ENCODE measurements at regions not wholly inside any gene's neighbourhood (a gene's known extent, or its start where the extent isn't known, plus 50 kb on each side); places are given as distances from the start of the nearest gene placed in this dataset.

DNA sequence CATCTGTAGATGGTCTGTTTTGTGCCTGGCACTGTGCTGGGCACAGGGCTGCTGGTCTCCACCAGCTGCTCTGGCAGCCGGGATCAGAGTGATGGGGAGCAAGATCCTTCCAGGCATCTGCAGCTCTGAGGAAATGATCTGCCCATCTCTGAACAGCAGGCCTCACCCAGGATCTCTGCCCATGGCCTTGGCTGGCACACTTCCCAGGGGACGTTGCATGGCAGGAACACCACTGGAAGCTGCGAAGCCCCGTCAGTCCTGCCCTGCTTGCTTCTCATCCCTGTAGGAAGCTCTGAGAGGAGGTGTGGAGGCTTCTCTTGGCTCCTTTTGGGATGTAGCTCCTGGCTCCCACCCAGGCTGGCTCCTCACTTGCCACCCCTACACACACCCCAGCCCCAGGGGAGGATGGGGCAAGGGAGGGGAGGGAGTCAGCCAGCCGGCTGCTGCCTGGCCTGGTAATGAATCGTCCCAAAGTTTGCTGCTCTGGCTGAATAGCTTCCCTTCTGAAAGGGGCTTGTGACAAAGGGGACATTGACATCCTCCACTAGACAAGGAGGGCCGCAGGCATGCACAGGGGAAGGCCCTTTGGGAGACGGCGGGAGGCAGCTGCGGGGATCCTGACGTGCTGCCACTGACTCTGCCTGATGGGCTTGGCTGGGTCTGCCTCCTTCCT is 108.9 kb downstream of the VEGFA start:
- no peak overlapping the region for H3K4me3 ChIP-seq (replicated peaks in 1 of 3; ENCODE audit: insufficient read depth in 1 of 3, low read depth in 1 of 3, low read length in 3 of 3)
- no peaks in the 10 kb centered on the region for H3K79me2 ChIP-seq (ENCODE audit: control insufficient read depth, insufficient read depth, low read length)
- no peaks in the 10 kb centered on the region for H4K20me1 ChIP-seq (replicated peaks; ENCODE audit: control insufficient read depth, extremely low read depth, insufficient read depth, low read length)
- ChIA-PET CTCF (interaction anchor here (0.9 kb wide), 1 partner anchor 212 kb away, joined by 3 read pairs; no protein-coding TSS in a partner anchor), POLR2A (no interaction called here)
- H3K9ac ChIP-seq (replicated peaks; ENCODE audit: extremely low read depth, insufficient read depth, low read length), result no peak overlapping the region
- DNase-seq (ENCODE audit: low read depth, low spot score) (no peak), FAIRE-seq (no peak)
- H3K36me3 ChIP-seq (ENCODE audit: control insufficient read depth in 2 of 2, extremely low read depth in 1 of 2, insufficient read depth in 2 of 2, low read length in 2 of 2), result no peaks in the 10 kb centered on the region
- TF ChIP-seq, protein P1, sequence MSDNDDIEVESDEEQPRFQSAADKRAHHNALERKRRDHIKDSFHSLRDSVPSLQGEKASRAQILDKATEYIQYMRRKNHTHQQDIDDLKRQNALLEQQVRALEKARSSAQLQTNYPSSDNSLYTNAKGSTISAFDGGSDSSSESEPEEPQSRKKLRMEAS (IDR thresholded peaks at IDR 0.05; ENCODE audit: insufficient read depth, insufficient read length), result no peak
- TF ChIP-seq GATA2 (IDR thresholded peaks at IDR 0.05; ENCODE audit: insufficient read depth, insufficient read length, low read depth, low read length) (no peak), FOS (IDR thresholded peaks at IDR 0.05; ENCODE audit: borderline replicate concordance, insufficient read depth, low read length) (no peak), POLR2A (IDR thresholded peaks at IDR 0.05; ENCODE audit: low read depth, low read length) (no peak)
- no peaks in the 10 kb centered on the region for H3K9me1 ChIP-seq (replicated peaks; ENCODE audit: control insufficient read depth, extremely low read depth, insufficient read depth, low read length)
- no TSS peak for BruUV-seq (replicated peaks)
- no peaks in the 10 kb centered on the region for H3K4me1 ChIP-seq (ENCODE audit: control insufficient read depth, extremely low read depth, insufficient read depth, low read length)
- H2AFZ ChIP-seq (ENCODE audit: low read depth, low read length), result no peak overlapping the region
- dilution Hi-C loops (cut with MboI; ENCODE audit: extremely low pct_ligation_motif_present, low sequenced_read_pairs), result no loop called here
- intact Hi-C loops (cut with micrococcal nuclease), result no loop called here
- H3K27me3 ChIP-seq (ENCODE audit: control insufficient read depth in 2 of 2, insufficient read depth in 2 of 2, low read length in 2 of 2), result no peaks in the 10 kb centered on the region
- H3K27ac ChIP-seq (ENCODE audit: insufficient read depth, low read depth, low read length), result no peak overlapping the region
- H3K9me3 ChIP-seq (replicated peaks; ENCODE audit: control insufficient read depth, insufficient read depth, low read length), result no peaks in the 10 kb centered on the region
- no peak overlapping the region for H3K4me2 ChIP-seq (ENCODE audit: insufficient read depth, low read length)

DNA sequence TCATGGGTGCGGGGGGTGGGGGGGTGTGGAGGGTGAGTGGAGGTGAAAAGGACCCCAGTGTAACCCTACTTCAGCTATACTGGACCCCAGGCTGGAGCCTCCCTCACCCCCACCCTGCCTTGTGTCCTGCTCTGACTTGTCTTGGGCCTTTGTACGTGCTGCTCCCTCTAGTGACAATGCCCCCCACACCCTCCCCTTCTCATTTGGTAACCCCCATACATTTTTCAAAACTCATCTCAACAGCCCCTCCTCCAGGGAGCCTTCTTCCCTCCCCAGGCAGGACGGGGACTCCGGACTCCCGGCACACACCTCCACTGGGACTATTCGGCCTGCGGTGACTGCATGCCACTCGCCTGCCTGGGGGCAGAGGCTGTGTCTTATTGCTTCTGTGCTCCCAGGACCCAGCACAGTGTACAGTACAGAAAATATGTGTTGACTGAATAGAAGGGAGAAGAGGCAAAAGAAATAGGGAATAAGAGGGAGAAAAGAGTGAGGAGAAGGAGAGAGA is 108.2 kb downstream of the VEGFA start:
- POLR2A ChIA-PET, result no interaction called here
- dilution Hi-C loops (cut with MboI; ENCODE audit: extremely low pct_ligation_motif_present, low sequenced_read_pairs) (no loop called here), intact Hi-C loops (cut with micrococcal nuclease) (no loop called here)
- DNase-seq (ENCODE audit: low read depth, low spot score), result no peak
- H3K4me1 ChIP-seq (ENCODE audit: control insufficient read depth, extremely low read depth, insufficient read depth, low read length), result no peaks in the 10 kb centered on the region
- no peak overlapping the region for H3K27ac ChIP-seq (ENCODE audit: insufficient read depth, low read depth, low read length)
- CTCF ChIA-PET, result no interaction called here
- no peak overlapping the region for H2AFZ ChIP-seq (ENCODE audit: low read depth, low read length)
- TF ChIP-seq POLR2A (IDR thresholded peaks at IDR 0.05; ENCODE audit: low read depth, low read length), result no peak
- no peak for TF ChIP-seq JUN (IDR thresholded peaks at IDR 0.05; ENCODE audit: borderline replicate concordance, insufficient read depth, insufficient read length, low read depth)
- TF ChIP-seq EZH2 (IDR thresholded peaks at IDR 0.05; ENCODE audit: borderline replicate concordance, low read depth, low read length, severe bottlenecking), result no peak
- H3K36me3 ChIP-seq (ENCODE audit: control insufficient read depth in 2 of 2, extremely low read depth in 1 of 2, insufficient read depth in 2 of 2, low read length in 2 of 2), result no peaks in the 10 kb centered on the region
- H3K4me3 ChIP-seq (replicated peaks in 1 of 3; ENCODE audit: insufficient read depth in 1 of 3, low read depth in 1 of 3, low read length in 3 of 3), result no peak overlapping the region
- H3K9me3 ChIP-seq (replicated peaks; ENCODE audit: control insufficient read depth, insufficient read depth, low read length), result no peaks in the 10 kb centered on the region
- FAIRE-seq, result no peak
- H3K4me2 ChIP-seq (ENCODE audit: insufficient read depth, low read length), result no peak overlapping the region
- no TSS peak for BruUV-seq (replicated peaks)
- no peaks in the 10 kb centered on the region for H3K79me2 ChIP-seq (ENCODE audit: control insufficient read depth, insufficient read depth, low read length)
- no peaks in the 10 kb centered on the region for H3K9me1 ChIP-seq (replicated peaks; ENCODE audit: control insufficient read depth, extremely low read depth, insufficient read depth, low read length)
- H4K20me1 ChIP-seq (replicated peaks; ENCODE audit: control insufficient read depth, extremely low read depth, insufficient read depth, low read length), result no peaks in the 10 kb centered on the region
- no peak overlapping the region for H3K9ac ChIP-seq (replicated peaks; ENCODE audit: extremely low read depth, insufficient read depth, low read length)
- H3K27me3 ChIP-seq (ENCODE audit: control insufficient read depth in 2 of 2, insufficient read depth in 2 of 2, low read length in 2 of 2), result no peaks in the 10 kb centered on the region

All from endothelial cell of umbilical vein (primary cell).